ENCODE measurements at regions not wholly inside any gene's neighbourhood (a gene's known extent, or its start where the extent isn't known, plus 50 kb on each side); places are given as distances from the start of the nearest gene placed in this dataset.

DNA sequence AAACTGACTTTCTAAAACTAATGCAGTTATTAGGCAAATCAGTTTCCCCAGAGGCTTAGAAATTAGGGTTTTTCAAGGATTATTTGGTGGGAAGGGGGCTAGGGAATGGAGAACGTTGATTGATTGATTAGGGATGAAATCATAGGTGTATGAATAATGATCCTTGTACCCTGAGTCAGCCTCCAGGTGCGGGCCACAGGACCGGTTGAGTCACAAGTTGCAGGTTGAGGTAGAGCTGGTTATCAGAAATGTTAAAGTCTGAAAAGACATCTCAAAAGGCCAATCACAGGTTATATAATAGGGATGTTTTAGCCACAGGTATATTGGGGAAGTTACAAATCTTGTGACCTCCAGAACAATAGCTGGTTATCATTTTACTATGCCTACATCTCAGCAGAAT is 341.8 kb upstream of the GULP1 start:
- TF ChIP-seq CTCF (conservative IDR thresholded peaks at IDR 0.05; ENCODE audit: low read length) (no peak), EZH2phosphoT487 (IDR thresholded peaks at IDR 0.05; ENCODE audit: borderline replicate concordance, low read depth, low read length) (no peak)

Measured in OCI-LY7 (cell line).